ENCODE measurements at regions not wholly inside any gene's neighbourhood (a gene's known extent, or its start where the extent isn't known, plus 50 kb on each side); places are given as distances from the start of the nearest gene placed in this dataset.

- H3K4me3 Mint-ChIP-seq = no peak overlapping the region
- H3K27ac Mint-ChIP-seq = no peak overlapping the region
- H3K27me3 Mint-ChIP-seq = peaks cover 10% of the 10 kb centered on the region
- no peaks in the 10 kb centered on the region for H3K9me3 Mint-ChIP-seq
- intact Hi-C loops (cut with micrococcal nuclease) = no loop called here
- H3K4me1 Mint-ChIP-seq (ENCODE audit: low read depth) = peaks cover 7% of the 10 kb centered on the region
- no peaks in the 10 kb centered on the region for H3K36me3 Mint-ChIP-seq (ENCODE audit: low read depth)
Observed at GRCh38 chr16:82232806-82233205, 62.8 kb upstream of the MPHOSPH6 start.

- intact Hi-C loops (cut with micrococcal nuclease) = no loop called here
- H3K4me1 Mint-ChIP-seq (ENCODE audit: low read depth) = peaks cover 7% of the 10 kb centered on the region
- no peaks in the 10 kb centered on the region for H3K9me3 Mint-ChIP-seq
- no peaks in the 10 kb centered on the region for H3K36me3 Mint-ChIP-seq (ENCODE audit: low read depth)
- no peak overlapping the region for H3K4me3 Mint-ChIP-seq
- no peak overlapping the region for H3K27ac Mint-ChIP-seq
- peaks cover 13% of the 10 kb centered on the region for H3K27me3 Mint-ChIP-seq
Observed at GRCh38 chr16:82231008-82231787, 61.2 kb upstream of the MPHOSPH6 start.

- H3K27ac Mint-ChIP-seq = no peak overlapping the region
- no peaks in the 10 kb centered on the region for H3K9me3 Mint-ChIP-seq
- no peaks in the 10 kb centered on the region for H3K36me3 Mint-ChIP-seq (ENCODE audit: low read depth)
- intact Hi-C loops (cut with micrococcal nuclease) = loop anchor here (1.0 to 5.0 kb wide), 3 partner anchors 58 to 199 kb away; partner anchors contain the start of gene MPHOSPH6
- H3K4me1 Mint-ChIP-seq (ENCODE audit: low read depth) = peaks cover 7% of the 10 kb centered on the region
- no peak overlapping the region for H3K4me3 Mint-ChIP-seq
- H3K27me3 Mint-ChIP-seq = peaks cover 14% of the 10 kb centered on the region
Observed at GRCh38 chr16:82229800-82230619, 60.0 kb upstream of the MPHOSPH6 start.

- Mint-ChIP-seq H3K4me1 (ENCODE audit: low read depth) (peaks cover 7% of the 10 kb centered on the region), H3K27me3 (peaks cover 22% of the 10 kb centered on the region), H3K27ac (no peak overlapping the region), H3K4me3 (no peak overlapping the region), H3K36me3 (ENCODE audit: low read depth) (no peaks in the 10 kb centered on the region), H3K9me3 (no peaks in the 10 kb centered on the region)
- intact Hi-C loops (cut with micrococcal nuclease) = loop anchor here (5.0 kb wide), 2 partner anchors 54 to 69 kb away; partner anchors contain the start of gene MPHOSPH6
Observed at GRCh38 chr16:82226327-82226726, 56.3 kb upstream of the MPHOSPH6 start.

- Mint-ChIP-seq H3K9me3 (no peaks in the 10 kb centered on the region), H3K27me3 (peaks cover 22% of the 10 kb centered on the region), H3K4me3 (no peak overlapping the region), H3K27ac (no peak overlapping the region), H3K4me1 (ENCODE audit: low read depth) (peaks cover 1% of the 10 kb centered on the region), H3K36me3 (ENCODE audit: low read depth) (no peaks in the 10 kb centered on the region)
- intact Hi-C loops (cut with micrococcal nuclease) = loop anchor here (5.0 kb wide), 2 partner anchors 53 to 68 kb away; partner anchors contain the start of gene MPHOSPH6
Observed at GRCh38 chr16:82224821-82225220, 54.8 kb upstream of the MPHOSPH6 start.

GRCh38 chr16:82220541-82220940, 50.5 kb upstream of the MPHOSPH6 start:
- intact Hi-C loops (cut with micrococcal nuclease) = no loop called here
- Mint-ChIP-seq H3K27me3 (peaks cover 12% of the 10 kb centered on the region), H3K36me3 (ENCODE audit: low read depth) (no peaks in the 10 kb centered on the region), H3K4me1 (ENCODE audit: low read depth) (no peaks in the 10 kb centered on the region), H3K4me3 (no peak overlapping the region), H3K9me3 (no peaks in the 10 kb centered on the region), H3K27ac (no peak overlapping the region)
